ENCODE measurements at regions not wholly inside any gene's neighbourhood (a gene's known extent, or its start where the extent isn't known, plus 50 kb on each side); places are given as distances from the start of the nearest gene placed in this dataset.

DNA sequence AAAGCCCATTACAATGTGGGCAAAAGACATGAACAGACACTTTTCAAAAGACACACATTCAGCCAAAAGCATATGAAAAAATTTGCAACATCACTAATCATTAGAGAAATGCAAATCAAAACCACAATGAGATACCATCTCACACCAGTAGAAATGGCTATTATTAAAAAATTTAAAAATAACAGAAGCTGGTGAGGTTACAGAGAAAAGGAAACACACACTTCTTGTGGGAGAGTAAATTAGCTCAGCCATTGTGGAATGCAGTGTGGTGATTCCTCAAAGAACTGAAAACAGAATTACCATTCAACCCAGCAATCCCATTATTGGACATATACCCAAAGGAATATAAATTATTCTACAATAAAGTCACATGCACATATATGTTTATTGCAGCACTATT lies 585.2 kb upstream of the TUSC1 start:
- H2BK20ac ChIP-seq (ENCODE audit: low read length): no peak overlapping the region
- H3K27me3 ChIP-seq (replicated peaks in 1 of 4; ENCODE audit: control insufficient read depth in 3 of 4, extremely low read depth in 1 of 4, insufficient read depth in 3 of 4, low read length in 3 of 4): no peaks in the 10 kb centered on the region
- H3K23me2 ChIP-seq (ENCODE audit: low read depth, low read length): no peaks in the 10 kb centered on the region
- no peak overlapping the region for H3K4me2 ChIP-seq (ENCODE audit: insufficient read depth in 1 of 2, low read depth in 2 of 2, low read length in 2 of 2)
- POLR2A ChIA-PET (ENCODE audit: partially characterized antibody): no interaction called here
- H3K9ac ChIP-seq (replicated peaks in 1 of 4; ENCODE audit: extremely low read depth in 1 of 4, low read depth in 3 of 4, low read length in 3 of 4): no peak overlapping the region
- H2BK15ac ChIP-seq (ENCODE audit: low read length): no peak overlapping the region
- H3K27ac ChIP-seq (ENCODE audit: low read depth, low read length): no peak overlapping the region
- H4K20me1 ChIP-seq (replicated peaks in 1 of 2; ENCODE audit: control insufficient read depth in 1 of 2, insufficient read depth in 2 of 2, low read length in 2 of 2): no peaks in the 10 kb centered on the region
- no peak overlapping the region for H2BK12ac ChIP-seq (ENCODE audit: low read depth, low read length)
- H4K8ac ChIP-seq (ENCODE audit: extremely low read depth, insufficient read depth, low read length): no peak overlapping the region
- H3K79me2 ChIP-seq (ENCODE audit: control insufficient read depth in 1 of 2, insufficient read depth in 2 of 2, low read length in 2 of 2): no peaks in the 10 kb centered on the region
- no peak overlapping the region for H3K4ac ChIP-seq (replicated peaks; ENCODE audit: insufficient read length, low read depth, low read length)
- peaks cover 0 to 3% (median 0%) of the 10 kb centered on the region in 4 experiments; a peak in 1 of 8 replicates for H3K36me3 ChIP-seq (ENCODE audit: control insufficient read depth in 2 of 4, insufficient read depth in 4 of 4, low read length in 3 of 4)
- CTCF ChIA-PET (ENCODE audit: partially characterized antibody): no interaction called here
- TF ChIP-seq SIX5 (IDR thresholded peaks at IDR 0.05; ENCODE audit: low read depth, low read length) (no peak), CBX8 (IDR thresholded peaks at IDR 0.05; ENCODE audit: borderline replicate concordance, low read depth, low read length) (no peak), RFX5 (IDR thresholded peaks at IDR 0.05; ENCODE audit: borderline replicate concordance, low read depth, low read length) (no peak)
- H3K4me1 ChIP-seq (replicated peaks in 1 of 4; ENCODE audit: control insufficient read depth in 3 of 4, insufficient read depth in 4 of 4, low read length in 3 of 4): no peaks in the 10 kb centered on the region
- H3K56ac ChIP-seq (replicated peaks; ENCODE audit: insufficient read length, low read depth, low read length): no peak overlapping the region
- H2BK120ac ChIP-seq (replicated peaks; ENCODE audit: low read depth, low read length): no peak overlapping the region
- H3K4me3 ChIP-seq (ENCODE audit: extremely low read depth in 1 of 4, insufficient read depth in 2 of 4, low read depth in 3 of 4, low read length in 4 of 4): no peak overlapping the region
- no peak overlapping the region for H3K18ac ChIP-seq (ENCODE audit: extremely low read depth, low read length)
- no peak overlapping the region for H2AK5ac ChIP-seq (ENCODE audit: low read depth, low read length)
- no peak for FAIRE-seq
- no peak overlapping the region for H4K5ac ChIP-seq (ENCODE audit: insufficient read length, low read depth, low read length)
- no peak overlapping the region for H2BK5ac ChIP-seq (ENCODE audit: low read depth, low read length)
- no peak overlapping the region for H3K14ac ChIP-seq (ENCODE audit: insufficient read length)
- H3K79me1 ChIP-seq (ENCODE audit: low read depth, low read length): no peaks in the 10 kb centered on the region
- no peak overlapping the region for H4K91ac ChIP-seq (replicated peaks; ENCODE audit: insufficient read length, low read length)
- H3K23ac ChIP-seq (ENCODE audit: insufficient read length): no peak overlapping the region
- peaks cover 0 to 4% of the 10 kb centered on the region in 2 experiments; a peak in 1 of 4 replicates for H3K9me3 ChIP-seq (ENCODE audit: insufficient read depth in 2 of 2, low read depth in 1 of 2, low read length in 1 of 2)
- no peak overlapping the region for H2AFZ ChIP-seq (ENCODE audit: low read length)
- no peak for DNase-seq (ENCODE audit: low read depth in 1 of 2, low spot score in 2 of 2)
